DOHH2 (cell line): ENCODE measurements at regions not wholly inside any gene's neighbourhood (a gene's known extent, or its start where the extent isn't known, plus 50 kb on each side); places are given as distances from the start of the nearest gene placed in this dataset.

Source experiments
- H3F3A ChIP-seq: fragments of 200-600 bp; sonication (generic), shearing (Covaris generic); 2 replicates; pipeline ENCODE4 v1.6.0; 2016; ENCODE audit warnings: antibody characterized with exemption, mild to moderate bottlenecking; ENCODE audit not compliant: control insufficient read depth, insufficient read depth
- H3K27ac ChIP-seq: fragments of 200-600 bp; sonication (generic); 2 replicates; pipeline ENCODE4 v1.5.1; 2014; ENCODE audit warnings: low read depth, mild to moderate bottlenecking, low read length, moderate library complexity
- H3K27me3 ChIP-seq: fragments of 200-600 bp; sonication (generic); 2 replicates; pipeline ENCODE4 v1.6.1; 2014; ENCODE audit warnings: mild to moderate bottlenecking, low read length, mixed read lengths; ENCODE audit not compliant: control insufficient read depth
- H3K36me3 ChIP-seq: fragments of 200-600 bp; sonication (generic); 2 replicates; pipeline ENCODE4 v1.6.1; 2014; ENCODE audit warnings: mild to moderate bottlenecking, low read length, moderate library complexity, mixed read lengths; ENCODE audit not compliant: control insufficient read depth
- H3K4me1 ChIP-seq: fragments of 200-600 bp; sonication (generic); 2 replicates; pipeline ENCODE4 v1.6.1; 2014; ENCODE audit warnings: mild to moderate bottlenecking, low read length, mixed read lengths; ENCODE audit not compliant: control insufficient read depth
- H3K4me2 ChIP-seq: fragments of 200-600 bp; sonication (generic); 2 replicates; pipeline ENCODE4 v1.6.0; 2014; ENCODE audit warnings: mild to moderate bottlenecking, low read length, moderate library complexity
- H3K4me3 ChIP-seq: fragments of 200-600 bp; sonication (generic); 2 replicates; pipeline ENCODE4 v1.5.1; 2014; ENCODE audit warnings: mild to moderate bottlenecking, low read length, mixed read lengths
- H3K79me2 ChIP-seq: fragments of 200-600 bp; sonication (generic); 2 replicates; pipeline ENCODE4 v1.6.1; 2014; ENCODE audit warnings: mild to moderate bottlenecking, low read length, mixed read lengths; ENCODE audit not compliant: control insufficient read depth
- H3K9me2 ChIP-seq: fragments of 200-600 bp; sonication (generic); replicated peaks from 2 replicates; pipeline ENCODE4 v1.6.1; 2014; ENCODE audit warnings: mild to moderate bottlenecking, low read length, mixed read lengths; ENCODE audit not compliant: control insufficient read depth
- H3K9me3 ChIP-seq: fragments of 200-600 bp; sonication (generic); 2 replicates; pipeline ENCODE4 v1.6.1; 2014; ENCODE audit warnings: antibody characterized with exemption, low read length, mixed read lengths; ENCODE audit not compliant: control insufficient read depth, insufficient read depth
- H4K20me1 ChIP-seq: fragments of 200-600 bp; sonication (generic); 2 replicates; pipeline ENCODE4 v1.6.0; 2014; ENCODE audit warnings: low read depth, mild to moderate bottlenecking, antibody characterized with exemption, low read length, moderate library complexity; ENCODE audit not compliant: control insufficient read depth, insufficient read depth
- EZH2phosphoT487 ChIP-seq: fragments of 200-600 bp; sonication (generic); IDR thresholded peaks from 2 replicates; pipeline ENCODE4 v1.6.1; 2017; ENCODE audit warnings: borderline replicate concordance, mild to moderate bottlenecking, antibody characterized with exemption, low read length, moderate library complexity, mixed read lengths
- TF ChIP-seq, protein P1 (sequence below): fragments of 200-600 bp; sonication (generic); IDR thresholded peaks from one replicate; pipeline ENCODE4 v1.5.1; 2014; ENCODE audit warnings: antibody characterized with exemption, mild to moderate bottlenecking, low read depth, low read length; ENCODE audit not compliant: poor library complexity, severe bottlenecking

DNA sequence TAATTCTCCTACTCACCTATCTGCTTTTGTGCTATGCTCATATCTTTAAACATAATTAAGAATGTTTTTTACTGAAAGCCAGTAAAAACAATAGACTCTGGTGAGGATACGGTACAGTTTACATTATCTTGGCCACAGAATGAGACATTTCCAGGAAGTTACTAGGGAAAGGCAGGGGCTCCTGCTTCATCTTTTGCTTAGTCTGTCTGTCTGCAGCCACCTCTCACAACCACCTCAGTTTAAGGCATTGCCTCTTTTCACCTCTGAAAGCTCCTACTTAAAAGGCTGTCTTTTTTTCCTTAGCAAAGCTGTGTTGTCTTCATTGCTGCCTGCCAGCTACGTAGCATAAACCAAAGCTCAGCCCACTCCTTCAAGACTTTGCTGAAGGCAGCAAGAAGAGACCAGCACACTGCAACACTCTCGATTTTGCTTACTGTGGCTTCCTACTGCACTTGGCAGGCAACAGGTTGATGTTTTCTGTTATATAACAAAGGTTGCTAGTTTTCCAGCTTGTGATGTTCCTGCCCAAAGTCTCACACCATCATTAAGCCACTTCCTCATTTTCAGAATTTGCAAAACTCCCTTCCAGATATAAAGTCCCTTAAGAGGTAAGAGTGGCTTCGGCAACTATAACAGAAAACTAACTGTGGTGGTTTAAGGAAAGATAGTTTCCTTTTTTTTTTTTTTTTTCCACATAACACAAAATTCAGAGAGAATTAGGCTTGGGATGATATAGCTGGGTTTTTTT is 432.9 kb downstream of the GRXCR1 start:
- Histone ChIP-seq H3K79me2 (no peaks in the 10 kb centered on the region), H4K20me1 (no peaks in the 10 kb centered on the region), H3K4me1 (no peaks in the 10 kb centered on the region), H3K27ac (no peak overlapping the region), H3K9me3 (no peaks in the 10 kb centered on the region), H3K27me3 (no peaks in the 10 kb centered on the region), H3K4me3 (no peak overlapping the region), H3K4me2 (no peak overlapping the region), H3K9me2 (no peaks in the 10 kb centered on the region), H3F3A (no peaks in the 10 kb centered on the region), H3K36me3 (no peaks in the 10 kb centered on the region)
- TF ChIP-seq EZH2phosphoT487: no peak

DNA sequence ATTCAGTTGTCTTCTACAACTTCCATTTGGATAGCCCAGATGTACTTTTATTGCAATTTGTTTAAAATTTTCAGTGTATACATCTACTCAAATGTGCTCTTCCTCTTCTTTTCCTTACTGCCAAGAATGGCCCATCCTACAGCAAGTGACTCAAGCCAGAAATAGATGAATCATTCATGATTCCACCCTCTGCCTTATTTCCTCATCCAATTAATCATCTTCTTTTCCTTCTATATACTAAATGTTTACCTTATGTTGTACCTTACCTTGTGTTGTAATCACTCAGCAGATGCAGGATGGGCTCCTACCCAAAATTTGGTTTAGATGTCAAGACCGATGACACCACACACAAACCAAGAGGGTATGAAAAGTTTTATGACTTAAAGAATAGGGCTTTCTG is 437.8 kb downstream of the GRXCR1 start:
- Histone ChIP-seq H3K36me3 (no peaks in the 10 kb centered on the region), H3F3A (no peaks in the 10 kb centered on the region), H3K4me3 (no peak overlapping the region), H3K79me2 (no peaks in the 10 kb centered on the region), H3K4me1 (no peaks in the 10 kb centered on the region), H4K20me1 (no peaks in the 10 kb centered on the region), H3K9me3 (no peaks in the 10 kb centered on the region), H3K4me2 (no peak overlapping the region), H3K27ac (no peak overlapping the region), H3K9me2 (no peaks in the 10 kb centered on the region), H3K27me3 (no peaks in the 10 kb centered on the region)
- no peak for TF ChIP-seq EZH2phosphoT487
- TF ChIP-seq, protein P1, sequence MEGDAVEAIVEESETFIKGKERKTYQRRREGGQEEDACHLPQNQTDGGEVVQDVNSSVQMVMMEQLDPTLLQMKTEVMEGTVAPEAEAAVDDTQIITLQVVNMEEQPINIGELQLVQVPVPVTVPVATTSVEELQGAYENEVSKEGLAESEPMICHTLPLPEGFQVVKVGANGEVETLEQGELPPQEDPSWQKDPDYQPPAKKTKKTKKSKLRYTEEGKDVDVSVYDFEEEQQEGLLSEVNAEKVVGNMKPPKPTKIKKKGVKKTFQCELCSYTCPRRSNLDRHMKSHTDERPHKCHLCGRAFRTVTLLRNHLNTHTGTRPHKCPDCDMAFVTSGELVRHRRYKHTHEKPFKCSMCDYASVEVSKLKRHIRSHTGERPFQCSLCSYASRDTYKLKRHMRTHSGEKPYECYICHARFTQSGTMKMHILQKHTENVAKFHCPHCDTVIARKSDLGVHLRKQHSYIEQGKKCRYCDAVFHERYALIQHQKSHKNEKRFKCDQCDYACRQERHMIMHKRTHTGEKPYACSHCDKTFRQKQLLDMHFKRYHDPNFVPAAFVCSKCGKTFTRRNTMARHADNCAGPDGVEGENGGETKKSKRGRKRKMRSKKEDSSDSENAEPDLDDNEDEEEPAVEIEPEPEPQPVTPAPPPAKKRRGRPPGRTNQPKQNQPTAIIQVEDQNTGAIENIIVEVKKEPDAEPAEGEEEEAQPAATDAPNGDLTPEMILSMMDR: no peak

DNA sequence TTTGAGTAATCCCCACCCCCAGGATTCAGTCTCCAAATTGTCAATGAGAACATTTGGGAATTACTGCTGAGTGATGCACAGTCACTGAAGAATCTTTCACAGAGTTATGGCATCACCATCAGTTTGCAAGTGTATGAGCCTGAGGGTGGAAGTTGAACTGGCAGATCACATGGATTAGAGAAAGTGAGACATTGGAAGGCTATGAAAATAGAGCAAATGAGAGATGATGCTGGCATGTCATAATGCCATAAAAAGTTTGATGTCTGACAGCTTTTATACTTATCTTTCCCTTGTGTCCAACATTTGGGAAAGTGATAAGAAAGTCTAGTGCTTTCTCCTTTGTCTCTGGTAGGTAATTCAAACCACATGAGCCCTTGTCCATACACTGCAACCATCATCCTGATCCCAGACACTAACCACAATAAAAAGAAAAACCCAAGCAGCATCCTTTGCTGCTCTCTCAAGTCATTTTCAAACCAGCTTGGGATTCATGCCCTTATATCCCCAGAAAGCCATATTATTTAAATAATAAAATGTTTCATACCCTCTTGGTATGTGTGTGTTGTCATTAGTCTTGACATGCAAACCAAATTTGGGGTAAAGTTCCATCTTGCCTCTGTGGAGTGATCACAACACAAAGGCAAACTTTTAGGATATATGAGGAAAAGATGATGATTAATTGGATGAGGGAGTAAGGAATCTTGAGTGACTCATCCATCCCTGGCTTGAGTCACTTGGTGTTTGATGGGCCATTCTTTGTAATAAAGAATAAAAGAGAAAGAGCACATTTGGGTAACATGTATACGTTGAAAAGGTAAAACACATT is 438.9 kb downstream of the GRXCR1 start:
- Histone ChIP-seq H4K20me1 (no peaks in the 10 kb centered on the region), H3K9me2 (no peaks in the 10 kb centered on the region), H3K4me3 (no peak overlapping the region), H3K9me3 (no peaks in the 10 kb centered on the region), H3K4me1 (no peaks in the 10 kb centered on the region), H3K79me2 (no peaks in the 10 kb centered on the region), H3K27ac (no peak overlapping the region), H3K27me3 (no peaks in the 10 kb centered on the region), H3K36me3 (no peaks in the 10 kb centered on the region), H3K4me2 (no peak overlapping the region), H3F3A (no peaks in the 10 kb centered on the region)
- TF ChIP-seq, protein P1: no peak
- TF ChIP-seq EZH2phosphoT487: no peak

DNA sequence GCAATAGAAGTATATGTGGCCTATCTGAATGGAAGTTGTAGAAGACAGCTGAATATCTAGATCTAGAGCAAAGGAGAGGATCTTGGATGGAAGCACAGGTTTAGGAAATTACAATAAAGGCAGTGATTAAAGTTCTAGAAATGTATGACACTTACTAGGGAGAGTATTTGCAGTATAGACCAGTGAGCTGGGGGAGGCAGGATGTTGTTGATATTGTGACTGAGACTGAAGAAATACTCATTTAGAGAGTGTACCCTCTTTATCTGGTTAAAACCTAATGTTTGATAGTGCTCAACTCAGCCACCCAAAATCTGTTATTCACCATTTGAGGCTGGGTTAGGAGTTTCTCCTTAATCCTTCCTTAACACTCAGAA is 439.5 kb downstream of the GRXCR1 start:
- TF ChIP-seq EZH2phosphoT487: no peak
- TF ChIP-seq, protein P1: no peak
- H3K27ac ChIP-seq: no peak overlapping the region
- no peaks in the 10 kb centered on the region for H3F3A ChIP-seq
- H4K20me1 ChIP-seq: no peaks in the 10 kb centered on the region
- H3K36me3 ChIP-seq: no peaks in the 10 kb centered on the region
- no peaks in the 10 kb centered on the region for H3K79me2 ChIP-seq
- no peaks in the 10 kb centered on the region for H3K27me3 ChIP-seq
- no peak overlapping the region for H3K4me3 ChIP-seq
- no peak overlapping the region for H3K4me2 ChIP-seq
- H3K9me3 ChIP-seq: no peaks in the 10 kb centered on the region
- H3K4me1 ChIP-seq: no peaks in the 10 kb centered on the region
- H3K9me2 ChIP-seq: no peaks in the 10 kb centered on the region
